NCI-H2171 treated with DMSO at 0.1 percent for 48 hours (cell line): ENCODE measurements at regions not wholly inside any gene's neighbourhood (a gene's known extent, or its start where the extent isn't known, plus 50 kb on each side); places are given as distances from the start of the nearest gene placed in this dataset.
A peak's percentile ranks its signal among the peaks of the same experiment; 100 is the strongest.
"Not testable (repeated sequence)": the region's sequence is repeated elsewhere in the genome, so short reads cannot be mapped to it uniquely, and the experiment has no call there.

ENCODE experiments used
- DNase-seq: peaks from one replicate; lab custom pipeline; 2025; lab: John Stamatoyannopoulos, UW

DNA sequence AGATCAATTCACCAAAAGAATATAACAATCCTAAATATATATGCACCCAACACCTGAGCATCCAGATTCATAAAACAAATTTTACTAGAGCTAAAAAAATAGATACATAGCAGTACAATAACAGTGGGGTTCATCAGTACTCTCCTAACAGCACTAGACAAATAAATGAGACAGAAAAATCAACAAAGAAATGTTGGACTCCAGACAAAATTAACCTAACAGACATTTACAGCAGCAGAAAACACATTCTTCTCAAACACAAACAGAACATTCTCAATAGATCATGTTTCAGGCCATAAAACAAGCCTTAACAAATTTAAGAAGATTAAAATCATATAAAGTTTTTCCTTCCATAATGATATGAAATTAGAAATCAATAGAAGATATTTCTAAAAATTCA, 124.8 kb upstream of the NECTIN3 start:
- no peak for DNase-seq

GRCh38 chr3:110949194-110949593, 122.4 kb upstream of the NECTIN3 start:
- not testable (repeated sequence) for DNase-seq

- no peak for DNase-seq
These were observed 116.2 kb upstream of the NECTIN3 start for GRCh38 chr3:110955301-110955880.

GRCh38 chr3:110956081-110956480, 115.5 kb upstream of the NECTIN3 start:
- DNase-seq = no peak

DNA sequence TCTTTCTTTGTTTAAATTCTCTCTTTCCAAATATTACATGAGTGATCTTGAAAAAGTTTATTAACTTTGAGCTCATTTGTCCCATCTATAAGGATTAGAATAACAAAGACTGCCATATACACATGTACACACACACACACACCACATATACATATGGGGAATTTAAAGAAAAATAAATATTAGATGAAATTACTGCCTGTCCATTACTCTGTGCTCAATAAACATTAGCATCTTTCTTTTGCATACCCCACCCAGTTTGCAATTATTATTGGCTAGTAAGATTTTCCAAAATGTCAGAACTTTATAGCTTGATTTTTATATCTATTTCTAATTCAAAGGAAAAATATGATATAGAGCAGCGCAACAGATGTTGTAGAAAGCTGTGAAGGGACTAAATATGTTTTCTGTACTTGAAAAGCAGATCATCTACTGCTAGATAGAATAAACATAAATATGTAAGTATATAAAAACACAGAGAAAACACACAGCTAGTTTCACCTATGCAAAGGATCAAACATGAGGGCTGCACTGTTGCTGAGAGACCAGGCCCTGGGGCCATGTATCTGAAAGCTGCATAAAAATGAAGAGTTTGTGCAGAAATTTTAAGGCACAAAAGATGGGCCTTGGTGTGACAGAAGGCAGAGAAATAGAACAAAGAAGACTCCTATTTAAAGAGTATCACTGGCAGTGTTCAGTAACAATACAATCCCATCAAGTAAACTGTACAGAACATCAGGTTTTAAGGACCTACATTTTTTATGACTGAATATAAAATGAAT, 114.2 kb upstream of the NECTIN3 start:
- DNase-seq = no peak

- no peak for DNase-seq
These were observed 113.1 kb upstream of the NECTIN3 start for GRCh38 chr3:110958313-110959147.

GRCh38 chr3:110965976-110966375, 105.6 kb upstream of the NECTIN3 start:
- DNase-seq = no peak

DNA sequence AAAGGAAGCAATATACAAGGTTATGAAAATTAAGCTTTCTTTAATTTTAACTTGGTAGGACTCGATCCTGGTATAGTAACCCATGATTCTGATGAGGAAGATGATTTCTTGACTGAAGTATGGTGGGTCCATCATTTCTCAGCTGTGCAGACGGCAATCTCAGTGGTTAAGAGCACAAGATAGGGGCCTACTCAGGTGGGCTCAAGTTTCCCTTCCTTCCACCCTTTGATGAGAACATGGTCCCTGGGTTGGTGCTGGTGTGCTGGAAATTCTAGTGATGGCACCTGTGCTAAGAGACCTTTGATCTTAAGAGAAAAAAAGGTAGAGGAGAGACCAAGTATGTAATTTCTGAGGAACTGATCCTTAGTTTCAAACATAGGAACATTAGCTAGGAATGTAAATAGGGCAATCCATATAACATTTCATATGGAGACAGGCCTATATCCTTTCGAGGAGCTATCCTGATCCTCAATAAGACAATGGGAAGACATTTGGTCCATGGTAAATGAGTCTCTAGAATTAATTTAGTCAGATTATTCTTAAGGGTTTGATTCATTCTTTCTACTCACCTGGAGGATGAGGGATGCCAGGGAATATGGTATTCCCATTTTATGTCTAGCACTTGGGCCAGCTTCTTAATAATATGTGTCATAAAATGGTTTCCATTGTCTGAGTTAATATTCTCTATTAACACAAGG, 104.5 kb upstream of the NECTIN3 start:
- DNase-seq = no peak

GRCh38 chr3:110968076-110968475, 103.5 kb upstream of the NECTIN3 start:
- DNase-seq = no peak

DNA sequence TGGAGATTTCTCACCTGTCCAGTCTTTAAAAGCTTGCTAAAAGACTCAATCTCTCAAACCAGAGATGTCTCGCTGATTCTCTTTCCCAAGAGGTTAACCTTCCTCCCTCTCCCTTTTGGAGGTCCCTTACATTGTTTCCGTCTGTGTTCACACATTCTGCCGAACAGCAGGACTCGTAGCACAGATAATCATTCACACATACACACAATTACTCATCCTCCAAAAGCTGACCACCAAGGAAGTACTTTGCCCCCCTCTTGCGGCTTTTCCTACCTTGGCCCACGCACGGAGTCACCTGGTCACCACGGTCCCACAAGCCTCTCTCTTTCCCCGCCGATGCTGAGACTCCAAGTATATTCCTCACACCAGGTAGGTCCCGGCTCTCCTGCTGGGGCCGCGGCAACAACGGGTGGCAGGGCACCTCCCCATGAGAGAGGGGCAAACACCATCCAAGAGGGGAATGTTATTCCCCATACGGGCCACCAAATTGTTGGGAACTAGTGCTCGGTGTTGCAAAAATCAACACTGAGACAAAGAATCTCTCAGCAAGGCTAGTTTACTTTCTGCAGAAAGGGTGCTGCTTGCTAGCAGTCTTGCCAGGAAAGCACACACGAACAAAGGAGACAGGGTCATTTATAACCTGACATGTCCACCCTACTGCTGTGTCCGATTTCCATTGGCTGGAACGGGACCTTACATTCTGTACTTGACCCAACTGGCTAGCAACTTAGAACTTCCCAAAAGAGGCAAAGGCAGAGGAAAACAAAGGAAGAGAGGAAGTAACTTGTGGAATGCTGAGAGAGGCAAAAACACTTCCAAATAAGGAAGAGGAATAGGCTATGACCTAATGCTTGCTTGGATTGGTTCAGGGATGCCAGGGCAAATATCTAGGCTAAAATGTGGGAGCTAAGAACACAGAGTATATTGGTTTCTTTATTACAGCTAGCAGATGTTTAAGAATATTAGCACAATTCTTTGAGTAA, 102.1 kb upstream of the NECTIN3 start:
- DNase-seq = no peak

- peak; percentile 20 for DNase-seq
These were observed 100.5 kb upstream of the NECTIN3 start for GRCh38 chr3:110971010-110971601.

DNA sequence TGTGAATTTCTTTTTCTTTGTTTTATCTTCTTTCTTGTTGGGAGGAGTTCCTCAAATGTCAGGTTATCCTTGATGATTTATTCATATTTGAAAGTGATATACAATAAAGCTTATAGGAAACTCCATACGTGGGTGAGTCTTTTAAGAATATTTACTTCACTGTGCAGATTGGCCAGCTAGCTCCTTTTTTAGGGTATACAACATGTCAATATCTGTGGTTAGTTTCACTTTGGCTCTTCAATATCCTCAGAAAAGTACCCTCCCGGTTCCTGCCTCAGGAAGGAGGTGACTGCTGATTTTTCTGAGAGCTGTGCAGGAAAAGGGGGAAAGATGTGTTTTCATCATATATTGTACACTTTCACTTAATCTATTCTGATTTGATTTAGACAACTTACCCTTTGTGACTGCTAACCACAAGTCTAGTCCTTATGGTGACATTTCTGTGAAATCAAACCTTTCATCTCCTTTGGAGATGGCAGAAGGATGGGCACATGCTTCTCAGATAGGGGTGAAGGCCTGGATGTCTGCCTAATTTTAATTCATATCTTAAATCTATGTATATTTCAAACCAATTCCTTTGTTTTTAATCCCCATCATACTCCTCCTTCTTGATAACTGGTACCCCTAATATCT, 98.2 kb upstream of the NECTIN3 start:
- DNase-seq = no peak

- DNase-seq = no peak
These were observed 96.7 kb upstream of the NECTIN3 start for GRCh38 chr3:110974902-110975301.

- no peak for DNase-seq
These were observed 87.0 kb upstream of the NECTIN3 start for GRCh38 chr3:110984456-110985250.

DNA sequence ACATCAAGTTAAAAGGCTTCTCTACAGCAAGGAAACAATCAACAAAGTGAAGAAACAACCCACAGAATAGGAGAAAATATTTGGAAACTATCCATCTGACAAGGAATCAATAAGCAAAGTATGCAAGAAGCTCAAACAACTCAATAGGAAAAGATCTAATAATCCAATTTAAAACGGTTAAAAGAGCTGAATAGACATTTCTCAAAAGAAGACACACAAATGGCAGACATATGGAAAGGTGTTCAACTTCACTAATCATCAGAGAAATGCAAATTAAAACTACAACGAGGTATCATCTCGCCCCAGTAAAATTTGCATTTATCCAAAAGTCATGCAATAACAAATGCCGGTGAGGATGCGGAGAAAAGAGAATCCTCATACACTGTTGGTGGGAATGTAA, 82.2 kb upstream of the NECTIN3 start:
- DNase-seq = no peak

GRCh38 chr3:110995461-110996231, 76.0 kb upstream of the NECTIN3 start:
- DNase-seq = no peak

- not testable (repeated sequence) for DNase-seq
These were observed 72.8 kb upstream of the NECTIN3 start for GRCh38 chr3:110998766-110999165.

DNA sequence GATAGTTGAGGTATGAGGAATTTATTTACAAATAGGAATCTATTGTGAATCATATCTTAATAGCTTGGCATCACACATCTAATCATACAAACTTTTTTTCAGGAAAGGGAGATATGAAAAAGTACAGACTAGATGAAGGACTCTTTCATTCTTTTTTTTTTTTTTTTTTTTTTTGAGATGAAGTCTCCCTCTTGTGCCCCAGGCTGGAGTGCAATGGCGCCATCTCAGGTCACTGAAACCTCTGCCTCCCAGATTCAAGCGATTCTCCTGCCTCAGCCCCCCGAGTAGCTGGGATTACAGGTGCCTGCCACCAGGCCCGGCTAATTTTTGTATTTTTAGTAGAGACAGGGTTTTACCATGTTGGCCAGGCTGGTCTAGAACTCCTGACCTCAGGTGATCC, 65.1 kb upstream of the NECTIN3 start:
- DNase-seq = not testable (repeated sequence)
